HCT116 (cell line): ENCODE measurements at regions not wholly inside any gene's neighbourhood (a gene's known extent, or its start where the extent isn't known, plus 50 kb on each side); places are given as distances from the start of the nearest gene placed in this dataset.
A peak's percentile ranks its signal among the peaks of the same experiment; 100 is the strongest.

ENCODE experiments used
- ATAC-seq: fragments of 200-7000 bp; cut with Tn5 transposase; 2 replicates; pipeline ENCODE4 v1.9.1; 2020; ENCODE audit warnings: mild to moderate bottlenecking, moderate library complexity
- BruUV-seq: library from RNA; stranded (reverse); fragments of 400-500 nt; replicated peaks from 2 replicates; lab custom pipeline; 2021; lab: Mats Ljungman, UMichigan
- CTCF ChIA-PET: fragments of 300-600 bp; sonication (Branson Sonifier 250); formaldehyde crosslinking; loops from one replicate; lab custom pipeline; 2021; ENCODE audit warnings: antibody characterized with exemption; lab: Charles Lee
- POLR2A ChIA-PET: fragments of 300-600, 350-600 bp; sonication (Branson Sonifier 250); formaldehyde crosslinking; loops from one replicate; lab custom pipeline; 2021; ENCODE audit warnings: antibody characterized with exemption; lab: Charles Lee
- RAD21 ChIA-PET, 2 experiments: fragments of 300-600 bp; sonication (Branson Sonifier 250); formaldehyde crosslinking; loops; one replicate each; lab custom pipeline; 2023; ENCODE audit warnings: low total read pairs in 2 of 2; ENCODE audit not compliant: uncharacterized antibody in 2 of 2, unreplicated experiment in 2 of 2, low non-redundant PET in 1 of 2; lab: Charles Lee
- DNase-seq: peaks from one replicate; pipeline ENCODE4 v3.0.0-alpha.2; 2010; ENCODE audit warnings: low read depth, low spot score
- H2AFZ ChIP-seq: fragments of 200-600 bp; shearing (Covaris generic), sonication (generic); 2 replicates; pipeline ENCODE4 v1.6.1; 2017; ENCODE audit warnings: low read depth, mixed run types, mixed read lengths, antibody characterized with exemption, low read length; ENCODE audit not compliant: poor library complexity, severe bottlenecking
- H3K27ac ChIP-seq: 2 replicates; pipeline ENCODE4 v1.5.1; 2012; ENCODE audit warnings: low read depth, low read length
- H3K27me3 ChIP-seq: fragments of 200-600 bp; sonication (generic); 2 replicates; pipeline ENCODE4 v1.6.1; 2016; ENCODE audit warnings: mixed run types, low read length, mixed read lengths; ENCODE audit not compliant: insufficient read depth
- H3K36me3 ChIP-seq, 2 experiments: fragments of 200-500 bp in 1 of 2; fragments of 200-600 bp in 1 of 2; sonication (Bioruptor generic) in 1 of 2; sonication (generic) in 1 of 2; 2 replicates each; pipeline versions ENCODE4 v1.5.1 to v1.6.1; 2014 to 2016; ENCODE audit warnings: low read length in 2 of 2, inconsistent platforms in 1 of 2, mixed read lengths in 1 of 2, mixed run types in 1 of 2; ENCODE audit not compliant: insufficient read depth in 2 of 2, control insufficient read depth in 1 of 2
- H3K4me1 ChIP-seq, 2 experiments: fragments of 200-600 bp in 1 of 2; sonication (generic) in 1 of 2; 2 replicates each; pipeline versions ENCODE4 v1.5.1 to v1.6.1; 2012 to 2017; ENCODE audit warnings: low read length in 2 of 2, inconsistent platforms in 1 of 2, mild to moderate bottlenecking in 1 of 2, mixed read lengths in 1 of 2, mixed run types in 1 of 2, moderate library complexity in 1 of 2; ENCODE audit not compliant: insufficient read depth in 2 of 2, control insufficient read depth in 1 of 2
- H3K4me2 ChIP-seq: fragments of 200-600 bp; sonication (generic); 2 replicates; pipeline ENCODE4 v1.6.1; 2017; ENCODE audit warnings: mixed run types, low read length, mixed read lengths
- H3K4me3 ChIP-seq, 2 experiments: fragments of 200-600 bp in 1 of 2; sonication (generic) in 1 of 2; replicated peaks in 1 of 2; 2 replicates each; pipeline ENCODE4 v1.5.1; 2011 to 2016; ENCODE audit warnings: low read length in 2 of 2, control low read depth in 1 of 2, low read depth in 1 of 2, mild to moderate bottlenecking in 1 of 2, mixed read lengths in 1 of 2, mixed run types in 1 of 2
- H3K79me2 ChIP-seq: fragments of 200-600 bp; sonication (generic); 2 replicates; pipeline ENCODE4 v1.6.1; 2017; ENCODE audit warnings: mild to moderate bottlenecking, mixed run types, low read length, moderate library complexity, mixed read lengths; ENCODE audit not compliant: insufficient read depth
- H3K9ac ChIP-seq: fragments of 200-600 bp; sonication (generic); 2 replicates; pipeline ENCODE4 v1.6.1; 2016; ENCODE audit warnings: low read length, mixed read lengths
- H3K9me2 ChIP-seq: fragments of 200-600 bp; sonication (generic), shearing (Covaris generic); 2 replicates; pipeline ENCODE4 v1.6.1; 2017; ENCODE audit warnings: mixed run types, mild to moderate bottlenecking, moderate library complexity; ENCODE audit not compliant: insufficient read depth
- H3K9me3 ChIP-seq, 2 experiments: fragments of 200-500 bp in 1 of 2; fragments of 200-600 bp in 1 of 2; sonication (Bioruptor generic) in 1 of 2; sonication (generic) in 1 of 2; 2 replicates each; pipeline ENCODE4 v1.6.1; 2014 to 2017; ENCODE audit warnings: low read length in 2 of 2, mixed read lengths in 2 of 2, inconsistent platforms in 1 of 2, low read depth in 1 of 2, mild to moderate bottlenecking in 1 of 2, mixed run types in 1 of 2, moderate library complexity in 1 of 2; ENCODE audit not compliant: control insufficient read depth in 1 of 2, insufficient read depth in 1 of 2
- H4K20me1 ChIP-seq: fragments of 200-600 bp; sonication (generic), shearing (Covaris generic); 2 replicates; pipeline ENCODE4 v1.6.1; 2017; ENCODE audit warnings: mixed run types, mild to moderate bottlenecking, moderate library complexity; ENCODE audit not compliant: insufficient read depth
- CEBPB ChIP-seq: IDR thresholded peaks from 2 replicates; pipeline ENCODE4 v1.6.1; 2012; ENCODE audit warnings: low read depth
- CTCF ChIP-seq, 3 experiments: fragments of 200-600 bp in 1 of 3; sonication (generic) in 1 of 3; IDR thresholded peaks in 2 of 3; conservative IDR thresholded peaks in 1 of 3; 2 replicates each; pipeline ENCODE4 v1.5.1; 2012 to 2017; ENCODE audit warnings: low read depth in 2 of 3, low read length in 2 of 3, antibody characterized with exemption in 1 of 3, borderline replicate concordance in 1 of 3, control low read depth in 1 of 3, mild to moderate bottlenecking in 1 of 3, mixed read lengths in 1 of 3, mixed run types in 1 of 3, moderate library complexity in 1 of 3; ENCODE audit not compliant: insufficient read depth in 1 of 3
- EGR1 ChIP-seq: IDR thresholded peaks from 2 replicates; pipeline ENCODE4 v1.6.1; 2012; ENCODE audit warnings: low read depth
- ELF1 ChIP-seq: IDR thresholded peaks from 2 replicates; pipeline ENCODE4 v1.6.1; 2012; ENCODE audit warnings: low read depth, borderline replicate concordance
- FOSL1 ChIP-seq: IDR thresholded peaks from 2 replicates; pipeline ENCODE4 v1.6.1; 2012; ENCODE audit warnings: low read depth
- JUND ChIP-seq: IDR thresholded peaks from 2 replicates; pipeline ENCODE4 v1.6.1; 2012
- MAX ChIP-seq: IDR thresholded peaks from 2 replicates; pipeline ENCODE4 v1.6.1; 2012
- POLR2A ChIP-seq: IDR thresholded peaks from 2 replicates; pipeline ENCODE4 v1.7.0; 2011; ENCODE audit warnings: borderline replicate concordance; ENCODE audit not compliant: insufficient read depth, insufficient read length; ENCODE audit errors: extremely low read depth
- POLR2AphosphoS5 ChIP-seq: IDR thresholded peaks from 2 replicates; pipeline ENCODE4 v1.6.1; 2011; ENCODE audit warnings: mild to moderate bottlenecking, low read depth, low read length, moderate library complexity
- RAD21 ChIP-seq: IDR thresholded peaks from 2 replicates; pipeline ENCODE4 v1.6.1; 2012; ENCODE audit warnings: low read depth, mild to moderate bottlenecking
- REST ChIP-seq: IDR thresholded peaks from 2 replicates; pipeline ENCODE4 v1.6.1; 2012; ENCODE audit warnings: low read depth
- TCF7L2 ChIP-seq: IDR thresholded peaks from 2 replicates; pipeline ENCODE4 v1.7.0; 2011; ENCODE audit warnings: borderline replicate concordance, inconsistent platforms; ENCODE audit not compliant: insufficient read depth, insufficient read length; ENCODE audit errors: extremely low read depth
- YY1 ChIP-seq: IDR thresholded peaks from 2 replicates; pipeline ENCODE4 v1.6.1; 2011; ENCODE audit warnings: low read length, low read depth, moderate library complexity, mild to moderate bottlenecking; ENCODE audit not compliant: insufficient replicate concordance; ENCODE audit errors: extremely low read depth
- ZBTB33 ChIP-seq: IDR thresholded peaks from 2 replicates; pipeline ENCODE4 v1.6.1; 2011; ENCODE audit warnings: mild to moderate bottlenecking, low read length, moderate library complexity; ENCODE audit not compliant: insufficient replicate concordance; ENCODE audit errors: extremely low read depth
- ZNF274 ChIP-seq: fragments of 200-500 bp; sonication (Bioruptor generic); IDR thresholded peaks from 2 replicates; pipeline ENCODE4 v1.6.1; 2014; ENCODE audit warnings: mild to moderate bottlenecking, low read depth, low read length, inconsistent platforms
- intact Hi-C: fragments of 100-400 bp; cut with micrococcal nuclease; formaldehyde crosslinking; loops from 2 replicates; pipeline ENCODE4 v1.10.0; 2022

- no peak for TF ChIP-seq MAX
- no peak for TF ChIP-seq YY1
- no peak for TF ChIP-seq EGR1
- TF ChIP-seq TCF7L2 = no peak
- TF ChIP-seq RAD21 = no peak
- no peak for TF ChIP-seq FOSL1
- TF ChIP-seq ELF1 = no peak
- TF ChIP-seq POLR2AphosphoS5 = no peak
Observed at GRCh38 chr2:238717084-238717483, 130.8 kb upstream of the TWIST2 start (continued).

GRCh38 chr2:238719641-238720040 is 128.2 kb upstream of the TWIST2 start:
- no peaks in the 10 kb centered on the region for H4K20me1 ChIP-seq

More at GRCh38 chr2:238719641-238720040, 128.2 kb upstream of the TWIST2 start:
- Histone ChIP-seq H2AFZ (no peak overlapping the region), H3K9me3 (no peaks in the 10 kb centered on the region), H3K4me1 (peaks cover 0 to 4% of the 10 kb centered on the region in 2 experiments; a peak in 1 of 4 replicates), H3K9me2 (no peaks in the 10 kb centered on the region), H3K9ac (no peak overlapping the region), H3K4me2 (peak overlapping the region; percentile 29; the same call in 1 of the 2 replicates), H3K36me3 (no peaks in the 10 kb centered on the region), H3K27ac (no peak overlapping the region)
- intact Hi-C loops = loop anchor here (1.0 kb wide), 2 partner anchors 66 to 251 kb away; no protein-coding TSS in a partner anchor
- no peak for ATAC-seq
- ChIA-PET RAD21 (no interaction called here), POLR2A (no interaction called here)
- TF ChIP-seq ZBTB33 = no peak
- TF ChIP-seq CTCF (IDR thresholded peaks at IDR 0.05 in 2 of 3, conservative IDR thresholded peaks at IDR 0.05 in 1 of 3; ENCODE audit: borderline replicate concordance in 1 of 3, insufficient read depth in 1 of 3, low read depth in 2 of 3, low read length in 2 of 3) = no peak
- no peak for TF ChIP-seq MAX
- no peak for TF ChIP-seq JUND
- TF ChIP-seq ZNF274 = no peak
- no peak for TF ChIP-seq POLR2A
- no peak for TF ChIP-seq POLR2AphosphoS5
- no peak for TF ChIP-seq ELF1
- no peak for TF ChIP-seq REST
- no peak for TF ChIP-seq CEBPB
- TF ChIP-seq, all 23 proteins: peak for 0
- H3K27me3 ChIP-seq = no peaks in the 10 kb centered on the region
- BruUV-seq = no TSS peak
- DNase-seq = no peak
- no peaks in the 10 kb centered on the region for H3K79me2 ChIP-seq
- CTCF ChIA-PET = interaction anchor here (1.0 to 1.5 kb wide), 3 partner anchors 9 to 81 kb away, joined by 3 to 5 read pairs (median 4); no protein-coding TSS in a partner anchor
- no peak overlapping the region for H3K4me3 ChIP-seq
